A673 (cell line): ENCODE measurements at regions not wholly inside any gene's neighbourhood (a gene's known extent, or its start where the extent isn't known, plus 50 kb on each side); places are given as distances from the start of the nearest gene placed in this dataset.

Experiments used
- BruUV-seq: library from RNA; stranded (reverse); fragments of 400-500 nt; replicated peaks from 2 replicates; lab custom pipeline; 2021; lab: Mats Ljungman, UMichigan
- CTCF ChIA-PET: fragments of 300-600 bp; sonication (Branson Sonifier 250); formaldehyde crosslinking; loops from one replicate; lab custom pipeline; 2022; ENCODE audit warnings: antibody characterized with exemption; lab: Charles Lee
- POLR2A ChIA-PET: fragments of 300-600 bp; sonication (Branson Sonifier 250); formaldehyde crosslinking; loops from one replicate; lab custom pipeline; 2022; ENCODE audit warnings: antibody characterized with exemption; ENCODE audit not compliant: low non-redundant PET; lab: Charles Lee
- DNase-seq: peaks from one replicate; pipeline ENCODE4 v3.0.0-alpha.2; 2015; ENCODE audit warnings: low spot score
- H3K27ac ChIP-seq: fragments of 200-600 bp; sonication (generic); 2 replicates; pipeline ENCODE4 v1.5.1; 2016; ENCODE audit warnings: mixed run types, low read depth, mild to moderate bottlenecking, mixed read lengths, antibody characterized with exemption, low read length; ENCODE audit not compliant: poor library complexity, severe bottlenecking
- H3K27me3 ChIP-seq: fragments of 200-600 bp; sonication (generic); replicated peaks from 2 replicates; pipeline ENCODE4 v1.6.1; 2017; ENCODE audit warnings: mixed run types, low read depth, mild to moderate bottlenecking, mixed read lengths, antibody characterized with exemption, low read length; ENCODE audit not compliant: insufficient read depth, poor library complexity
- H3K36me3 ChIP-seq: fragments of 200-600 bp; sonication (generic); 2 replicates; pipeline ENCODE4 v1.6.1; 2016; ENCODE audit warnings: mixed run types, mild to moderate bottlenecking, mixed read lengths, antibody characterized with exemption, low read length; ENCODE audit not compliant: insufficient read depth, poor library complexity, severe bottlenecking
- H3K4me1 ChIP-seq: fragments of 200-600 bp; sonication (generic); 2 replicates; pipeline ENCODE4 v1.6.1; 2017; ENCODE audit warnings: mixed run types, mild to moderate bottlenecking, mixed read lengths, antibody characterized with exemption, low read length; ENCODE audit not compliant: insufficient read depth, poor library complexity, severe bottlenecking
- H3K4me3 ChIP-seq: fragments of 200-600 bp; sonication (generic); 2 replicates; pipeline ENCODE4 v1.5.1; 2016; ENCODE audit warnings: low read depth, mixed run types, mild to moderate bottlenecking, mixed read lengths, low read length; ENCODE audit not compliant: poor library complexity, severe bottlenecking
- H3K9me3 ChIP-seq: fragments of 200-600 bp; sonication (generic); 2 replicates; pipeline ENCODE4 v1.6.1; 2016; ENCODE audit warnings: mixed run types, low read depth, mild to moderate bottlenecking, mixed read lengths, antibody characterized with exemption, low read length; ENCODE audit not compliant: poor library complexity, severe bottlenecking
- CTCF ChIP-seq: fragments of 300-800, 200-600 bp; sonication (generic); conservative IDR thresholded peaks from 2 replicates; pipeline ENCODE4 v1.5.1; 2017; ENCODE audit warnings: low read depth, mild to moderate bottlenecking, antibody characterized with exemption, low read length, moderate library complexity, mixed read lengths
- EZH2 ChIP-seq: fragments of 200-600 bp; sonication (generic); IDR thresholded peaks from 2 replicates; pipeline ENCODE4 v1.6.1; 2017; ENCODE audit warnings: borderline replicate concordance, low read depth, mild to moderate bottlenecking, mixed read lengths, antibody characterized with exemption, low read length; ENCODE audit not compliant: poor library complexity, severe bottlenecking
- intact Hi-C: fragments of 100-400 bp; cut with micrococcal nuclease; formaldehyde crosslinking; loops from one replicate; pipeline ENCODE4 v1.10.0; 2022; ENCODE audit not compliant: unreplicated experiment

- no peaks in the 10 kb centered on the region for H3K36me3 ChIP-seq
These were observed 57.9 kb downstream of the MAFB start for GRCh38 chr20:40631119-40631631.

GRCh38 chr20:40630713-40631112 lies 58.3 kb downstream of the MAFB start:
- TF ChIP-seq EZH2 = no peak
- TF ChIP-seq CTCF = no peak
- ChIA-PET CTCF (no interaction called here), POLR2A (no interaction called here)
- Histone ChIP-seq H3K27ac (no peak overlapping the region), H3K27me3 (no peaks in the 10 kb centered on the region), H3K4me3 (no peak overlapping the region), H3K4me1 (peaks cover 9% of the 10 kb centered on the region), H3K9me3 (no peaks in the 10 kb centered on the region), H3K36me3 (no peaks in the 10 kb centered on the region)
- no TSS peak for BruUV-seq
- intact Hi-C loops = no loop called here
- no peak for DNase-seq

More at GRCh38 chr20:40631119-40631631, 57.9 kb downstream of the MAFB start:
- Histone ChIP-seq H3K27ac (no peak overlapping the region), H3K4me3 (no peak overlapping the region), H3K27me3 (no peaks in the 10 kb centered on the region), H3K9me3 (no peaks in the 10 kb centered on the region), H3K4me1 (peaks cover 9% of the 10 kb centered on the region)
- TF ChIP-seq CTCF (no peak), EZH2 (no peak)
- intact Hi-C loops = no loop called here
- CTCF ChIA-PET = no interaction called here
- DNase-seq = no peak
- POLR2A ChIA-PET = no interaction called here
- BruUV-seq = no TSS peak

- H3K36me3 ChIP-seq = no peaks in the 10 kb centered on the region
- no peak for DNase-seq
- no peak overlapping the region for H3K27ac ChIP-seq
- no TSS peak for BruUV-seq
- peaks cover 9% of the 10 kb centered on the region for H3K4me1 ChIP-seq
- ChIA-PET CTCF (no interaction called here), POLR2A (no interaction called here)
- H3K9me3 ChIP-seq = no peaks in the 10 kb centered on the region
- TF ChIP-seq CTCF (no peak), EZH2 (no peak)
- intact Hi-C loops = no loop called here
- H3K27me3 ChIP-seq = no peaks in the 10 kb centered on the region
- no peak overlapping the region for H3K4me3 ChIP-seq
These were observed 58.9 kb downstream of the MAFB start for GRCh38 chr20:40630099-40630498.
